HCT116 (cell line): ENCODE measurements at regions not wholly inside any gene's neighbourhood (a gene's known extent, or its start where the extent isn't known, plus 50 kb on each side); places are given as distances from the start of the nearest gene placed in this dataset.

Source experiments
- ATAC-seq: fragments of 200-7000 bp; cut with Tn5 transposase; 2 replicates; pipeline ENCODE4 v1.9.1; 2020; ENCODE audit warnings: mild to moderate bottlenecking, moderate library complexity
- BruUV-seq: library from RNA; stranded (reverse); fragments of 400-500 nt; replicated peaks from 2 replicates; lab custom pipeline; 2021; lab: Mats Ljungman, UMichigan
- CTCF ChIA-PET: fragments of 300-600 bp; sonication (Branson Sonifier 250); formaldehyde crosslinking; loops from one replicate; lab custom pipeline; 2021; ENCODE audit warnings: antibody characterized with exemption; lab: Charles Lee
- POLR2A ChIA-PET: fragments of 300-600, 350-600 bp; sonication (Branson Sonifier 250); formaldehyde crosslinking; loops from one replicate; lab custom pipeline; 2021; ENCODE audit warnings: antibody characterized with exemption; lab: Charles Lee
- RAD21 ChIA-PET, 2 experiments: fragments of 300-600 bp; sonication (Branson Sonifier 250); formaldehyde crosslinking; loops; one replicate each; lab custom pipeline; 2023; ENCODE audit warnings: low total read pairs in 2 of 2; ENCODE audit not compliant: uncharacterized antibody in 2 of 2, unreplicated experiment in 2 of 2, low non-redundant PET in 1 of 2; lab: Charles Lee
- DNase-seq: peaks from one replicate; pipeline ENCODE4 v3.0.0-alpha.2; 2010; ENCODE audit warnings: low read depth, low spot score
- H2AFZ ChIP-seq: fragments of 200-600 bp; shearing (Covaris generic), sonication (generic); 2 replicates; pipeline ENCODE4 v1.6.1; 2017; ENCODE audit warnings: low read depth, mixed run types, mixed read lengths, antibody characterized with exemption, low read length; ENCODE audit not compliant: poor library complexity, severe bottlenecking
- H3K27ac ChIP-seq: 2 replicates; pipeline ENCODE4 v1.5.1; 2012; ENCODE audit warnings: low read depth, low read length
- H3K27me3 ChIP-seq: fragments of 200-600 bp; sonication (generic); 2 replicates; pipeline ENCODE4 v1.6.1; 2016; ENCODE audit warnings: mixed run types, low read length, mixed read lengths; ENCODE audit not compliant: insufficient read depth
- H3K36me3 ChIP-seq, 2 experiments: fragments of 200-500 bp in 1 of 2; fragments of 200-600 bp in 1 of 2; sonication (Bioruptor generic) in 1 of 2; sonication (generic) in 1 of 2; 2 replicates each; pipeline versions ENCODE4 v1.5.1 to v1.6.1; 2014 to 2016; ENCODE audit warnings: low read length in 2 of 2, inconsistent platforms in 1 of 2, mixed read lengths in 1 of 2, mixed run types in 1 of 2; ENCODE audit not compliant: insufficient read depth in 2 of 2, control insufficient read depth in 1 of 2
- H3K4me1 ChIP-seq, 2 experiments: fragments of 200-600 bp in 1 of 2; sonication (generic) in 1 of 2; 2 replicates each; pipeline versions ENCODE4 v1.5.1 to v1.6.1; 2012 to 2017; ENCODE audit warnings: low read length in 2 of 2, inconsistent platforms in 1 of 2, mild to moderate bottlenecking in 1 of 2, mixed read lengths in 1 of 2, mixed run types in 1 of 2, moderate library complexity in 1 of 2; ENCODE audit not compliant: insufficient read depth in 2 of 2, control insufficient read depth in 1 of 2
- H3K4me2 ChIP-seq: fragments of 200-600 bp; sonication (generic); 2 replicates; pipeline ENCODE4 v1.6.1; 2017; ENCODE audit warnings: mixed run types, low read length, mixed read lengths
- H3K4me3 ChIP-seq, 2 experiments: fragments of 200-600 bp in 1 of 2; sonication (generic) in 1 of 2; replicated peaks in 1 of 2; 2 replicates each; pipeline ENCODE4 v1.5.1; 2011 to 2016; ENCODE audit warnings: low read length in 2 of 2, control low read depth in 1 of 2, low read depth in 1 of 2, mild to moderate bottlenecking in 1 of 2, mixed read lengths in 1 of 2, mixed run types in 1 of 2
- H3K79me2 ChIP-seq: fragments of 200-600 bp; sonication (generic); 2 replicates; pipeline ENCODE4 v1.6.1; 2017; ENCODE audit warnings: mild to moderate bottlenecking, mixed run types, low read length, moderate library complexity, mixed read lengths; ENCODE audit not compliant: insufficient read depth
- H3K9ac ChIP-seq: fragments of 200-600 bp; sonication (generic); 2 replicates; pipeline ENCODE4 v1.6.1; 2016; ENCODE audit warnings: low read length, mixed read lengths
- H3K9me2 ChIP-seq: fragments of 200-600 bp; sonication (generic), shearing (Covaris generic); 2 replicates; pipeline ENCODE4 v1.6.1; 2017; ENCODE audit warnings: mixed run types, mild to moderate bottlenecking, moderate library complexity; ENCODE audit not compliant: insufficient read depth
- H3K9me3 ChIP-seq, 2 experiments: fragments of 200-500 bp in 1 of 2; fragments of 200-600 bp in 1 of 2; sonication (Bioruptor generic) in 1 of 2; sonication (generic) in 1 of 2; 2 replicates each; pipeline ENCODE4 v1.6.1; 2014 to 2017; ENCODE audit warnings: low read length in 2 of 2, mixed read lengths in 2 of 2, inconsistent platforms in 1 of 2, low read depth in 1 of 2, mild to moderate bottlenecking in 1 of 2, mixed run types in 1 of 2, moderate library complexity in 1 of 2; ENCODE audit not compliant: control insufficient read depth in 1 of 2, insufficient read depth in 1 of 2
- H4K20me1 ChIP-seq: fragments of 200-600 bp; sonication (generic), shearing (Covaris generic); 2 replicates; pipeline ENCODE4 v1.6.1; 2017; ENCODE audit warnings: mixed run types, mild to moderate bottlenecking, moderate library complexity; ENCODE audit not compliant: insufficient read depth
- CEBPB ChIP-seq: IDR thresholded peaks from 2 replicates; pipeline ENCODE4 v1.6.1; 2012; ENCODE audit warnings: low read depth
- EGR1 ChIP-seq: IDR thresholded peaks from 2 replicates; pipeline ENCODE4 v1.6.1; 2012; ENCODE audit warnings: low read depth
- ELF1 ChIP-seq: IDR thresholded peaks from 2 replicates; pipeline ENCODE4 v1.6.1; 2012; ENCODE audit warnings: low read depth, borderline replicate concordance
- FOSL1 ChIP-seq: IDR thresholded peaks from 2 replicates; pipeline ENCODE4 v1.6.1; 2012; ENCODE audit warnings: low read depth
- JUND ChIP-seq: IDR thresholded peaks from 2 replicates; pipeline ENCODE4 v1.6.1; 2012
- POLR2A ChIP-seq: IDR thresholded peaks from 2 replicates; pipeline ENCODE4 v1.7.0; 2011; ENCODE audit warnings: borderline replicate concordance; ENCODE audit not compliant: insufficient read depth, insufficient read length; ENCODE audit errors: extremely low read depth
- REST ChIP-seq: IDR thresholded peaks from 2 replicates; pipeline ENCODE4 v1.6.1; 2012; ENCODE audit warnings: low read depth
- SRF ChIP-seq: IDR thresholded peaks from 2 replicates; pipeline ENCODE4 v1.6.1; 2012; ENCODE audit warnings: low read depth
- TCF7L2 ChIP-seq: IDR thresholded peaks from 2 replicates; pipeline ENCODE4 v1.7.0; 2011; ENCODE audit warnings: borderline replicate concordance, inconsistent platforms; ENCODE audit not compliant: insufficient read depth, insufficient read length; ENCODE audit errors: extremely low read depth
- ZBTB33 ChIP-seq: IDR thresholded peaks from 2 replicates; pipeline ENCODE4 v1.6.1; 2011; ENCODE audit warnings: mild to moderate bottlenecking, low read length, moderate library complexity; ENCODE audit not compliant: insufficient replicate concordance; ENCODE audit errors: extremely low read depth
- ZNF274 ChIP-seq: fragments of 200-500 bp; sonication (Bioruptor generic); IDR thresholded peaks from 2 replicates; pipeline ENCODE4 v1.6.1; 2014; ENCODE audit warnings: mild to moderate bottlenecking, low read depth, low read length, inconsistent platforms
- intact Hi-C: fragments of 100-400 bp; cut with micrococcal nuclease; formaldehyde crosslinking; loops from 2 replicates; pipeline ENCODE4 v1.10.0; 2022

- Histone ChIP-seq H3K4me3 (no peak overlapping the region), H4K20me1 (no peaks in the 10 kb centered on the region), H3K9ac (no peak overlapping the region), H3K27me3 (no peaks in the 10 kb centered on the region), H3K9me2 (no peaks in the 10 kb centered on the region), H3K4me1 (no peaks in the 10 kb centered on the region), H3K36me3 (no peaks in the 10 kb centered on the region), H3K27ac (no peak overlapping the region), H3K9me3 (no peaks in the 10 kb centered on the region), H2AFZ (no peak overlapping the region), H3K79me2 (no peaks in the 10 kb centered on the region), H3K4me2 (no peak overlapping the region)
- BruUV-seq, result no TSS peak
- DNase-seq, result no peak
- ChIA-PET RAD21 (no interaction called here), POLR2A (no interaction called here), CTCF (no interaction called here)
- ATAC-seq, result no peak
- intact Hi-C loops, result no loop called here
- TF ChIP-seq ELF1, result no peak
- no peak for TF ChIP-seq ZNF274
- TF ChIP-seq CEBPB, result no peak
- TF ChIP-seq REST, result no peak
- TF ChIP-seq TCF7L2, result no peak
- no peak for TF ChIP-seq FOSL1
- TF ChIP-seq JUND, result no peak
- TF ChIP-seq EGR1, result no peak
- no peak for TF ChIP-seq SRF
- TF ChIP-seq ZBTB33, result no peak
- no peak for TF ChIP-seq POLR2A
Measured at GRCh38 chr18:30925795-30926194, 116.7 kb downstream of the DSC3 start.
